ENCODE measurements at regions not wholly inside any gene's neighbourhood (a gene's known extent, or its start where the extent isn't known, plus 50 kb on each side); places are given as distances from the start of the nearest gene placed in this dataset.

DNA sequence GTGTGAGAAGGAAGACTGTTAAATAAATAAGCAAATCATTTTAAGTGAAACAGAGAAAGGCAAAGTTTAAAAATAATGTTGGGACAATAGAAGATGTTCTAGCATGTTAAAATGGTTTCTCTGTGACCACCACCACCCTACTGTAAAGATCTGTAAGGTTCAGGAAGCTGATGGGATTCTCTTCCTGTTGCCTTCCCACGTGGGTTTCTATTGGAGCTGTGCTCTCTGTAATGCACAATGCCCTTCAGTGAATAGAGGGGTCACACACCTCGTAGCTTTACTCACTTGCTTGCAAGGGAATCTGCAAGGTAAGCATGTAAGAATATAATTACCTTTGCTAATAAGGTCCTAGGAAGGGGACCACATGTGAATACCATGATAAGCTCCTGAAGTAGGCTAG lies 170.5 kb downstream of the CASP12 start:
- Histone ChIP-seq H3K9me3 (ENCODE audit: insufficient read depth, low read length) (no peaks in the 10 kb centered on the region), H3F3A (ENCODE audit: insufficient read depth) (no peaks in the 10 kb centered on the region), H3K9me2 (replicated peaks; ENCODE audit: insufficient read depth, low read length) (no peaks in the 10 kb centered on the region), H3K36me3 (ENCODE audit: low read length) (no peaks in the 10 kb centered on the region), H3K4me3 (ENCODE audit: insufficient read depth, low read length, poor library complexity, severe bottlenecking) (no peak overlapping the region), H3K9ac (ENCODE audit: low read length) (no peak overlapping the region), H3K27me3 (ENCODE audit: low read length) (no peaks in the 10 kb centered on the region), H3K79me2 (ENCODE audit: insufficient read depth, low read length) (no peaks in the 10 kb centered on the region), H4K20me1 (ENCODE audit: low read depth, low read length) (no peaks in the 10 kb centered on the region), H3K4me2 (ENCODE audit: low read depth, low read length, poor library complexity, severe bottlenecking) (no peak overlapping the region), H2AFZ (ENCODE audit: low read depth, low read length, severe bottlenecking) (no peak overlapping the region), H3K27ac (ENCODE audit: low read depth, low read length) (no peak overlapping the region)
- TF ChIP-seq CTCF (IDR thresholded peaks at IDR 0.05; ENCODE audit: insufficient read depth, low read length, poor library complexity, severe bottlenecking) (no peak), EZH2phosphoT487 (conservative IDR thresholded peaks at IDR 0.05; ENCODE audit: low read length) (no peak)

GRCh38 chr11:104727095-104727494 lies 171.2 kb downstream of the CASP12 start:
- Histone ChIP-seq H3K27ac (ENCODE audit: low read depth, low read length) (no peak overlapping the region), H3K27me3 (ENCODE audit: low read length) (no peaks in the 10 kb centered on the region), H3K36me3 (ENCODE audit: low read length) (no peaks in the 10 kb centered on the region), H3K9ac (ENCODE audit: low read length) (no peak overlapping the region), H3F3A (ENCODE audit: insufficient read depth) (no peaks in the 10 kb centered on the region), H3K4me2 (ENCODE audit: low read depth, low read length, poor library complexity, severe bottlenecking) (no peak overlapping the region), H3K4me3 (ENCODE audit: insufficient read depth, low read length, poor library complexity, severe bottlenecking) (no peak overlapping the region), H3K9me3 (ENCODE audit: insufficient read depth, low read length) (no peaks in the 10 kb centered on the region), H3K79me2 (ENCODE audit: insufficient read depth, low read length) (no peaks in the 10 kb centered on the region), H3K9me2 (replicated peaks; ENCODE audit: insufficient read depth, low read length) (peaks cover 2% of the 10 kb centered on the region; the same call in 1 of the 2 replicates), H2AFZ (ENCODE audit: low read depth, low read length, severe bottlenecking) (no peak overlapping the region), H4K20me1 (ENCODE audit: low read depth, low read length) (no peaks in the 10 kb centered on the region)
- no peak for TF ChIP-seq CTCF (IDR thresholded peaks at IDR 0.05; ENCODE audit: insufficient read depth, low read length, poor library complexity, severe bottlenecking)
- no peak for TF ChIP-seq EZH2phosphoT487 (conservative IDR thresholded peaks at IDR 0.05; ENCODE audit: low read length)

- no peaks in the 10 kb centered on the region for H3K36me3 ChIP-seq (ENCODE audit: low read length)
- no peak overlapping the region for H3K4me2 ChIP-seq (ENCODE audit: low read depth, low read length, poor library complexity, severe bottlenecking)
- H3K27ac ChIP-seq (ENCODE audit: low read depth, low read length) = no peak overlapping the region
- no peaks in the 10 kb centered on the region for H3K27me3 ChIP-seq (ENCODE audit: low read length)
- no peaks in the 10 kb centered on the region for H4K20me1 ChIP-seq (ENCODE audit: low read depth, low read length)
- no peaks in the 10 kb centered on the region for H3K79me2 ChIP-seq (ENCODE audit: insufficient read depth, low read length)
- H3K9me2 ChIP-seq (replicated peaks; ENCODE audit: insufficient read depth, low read length) = peaks cover 5% of the 10 kb centered on the region; the same call in 1 of the 2 replicates
- TF ChIP-seq CTCF (IDR thresholded peaks at IDR 0.05; ENCODE audit: insufficient read depth, low read length, poor library complexity, severe bottlenecking) (no peak), EZH2phosphoT487 (conservative IDR thresholded peaks at IDR 0.05; ENCODE audit: low read length) (no peak)
- H3K4me3 ChIP-seq (ENCODE audit: insufficient read depth, low read length, poor library complexity, severe bottlenecking) = no peak overlapping the region
- H3K9ac ChIP-seq (ENCODE audit: low read length) = no peak overlapping the region
- no peak overlapping the region for H2AFZ ChIP-seq (ENCODE audit: low read depth, low read length, severe bottlenecking)
- H3F3A ChIP-seq (ENCODE audit: insufficient read depth) = no peaks in the 10 kb centered on the region
- no peaks in the 10 kb centered on the region for H3K9me3 ChIP-seq (ENCODE audit: insufficient read depth, low read length)
Measured at GRCh38 chr11:104725796-104726408, 172.4 kb downstream of the CASP12 start.

Data from SU-DHL-6 (cell line).